ENCODE measurements at regions not wholly inside any gene's neighbourhood (a gene's known extent, or its start where the extent isn't known, plus 50 kb on each side); places are given as distances from the start of the nearest gene placed in this dataset.

GRCh38 chr12:126389220-126389841 lies 1324.1 kb downstream of the AACS start (continued):
- TF ChIP-seq ATF3 (IDR thresholded peaks at IDR 0.05; ENCODE audit: insufficient read depth, low read depth, low read length) (no peak), GABPA (IDR thresholded peaks at IDR 0.05; ENCODE audit: borderline replicate concordance, insufficient read depth, low read length) (no peak), CTBP2 (IDR thresholded peaks at IDR 0.05; ENCODE audit: borderline replicate concordance, insufficient read depth, insufficient read length, low read length) (no peak), ZNF274 (IDR thresholded peaks at IDR 0.05; ENCODE audit: borderline replicate concordance, extremely low read depth, low read length) (no peak)
